WTC11 (cell line): ENCODE measurements at regions not wholly inside any gene's neighbourhood (a gene's known extent, or its start where the extent isn't known, plus 50 kb on each side); places are given as distances from the start of the nearest gene placed in this dataset.

Source experiments
- ATAC-seq: fragments of 200-7000 bp; cut with Tn5 transposase; 2 replicates; pipeline ENCODE4 v1.10.0; 2021; ENCODE audit warnings: mild to moderate bottlenecking, moderate library complexity
- CTCF ChIA-PET: fragments of 300-600 bp; sonication (Branson Sonifier 250); formaldehyde crosslinking; loops from one replicate; lab custom pipeline; 2021; ENCODE audit warnings: antibody characterized with exemption; lab: Charles Lee
- POLR2A ChIA-PET: fragments of 350-600 bp; sonication (Branson Sonifier 250); formaldehyde crosslinking; loops from one replicate; lab custom pipeline; 2021; ENCODE audit warnings: antibody characterized with exemption; lab: Charles Lee
- DNase-seq: peaks from one replicate; pipeline ENCODE4 v3.0.0; 2021; ENCODE audit warnings: low spot score
- H3K27ac Mint-ChIP-seq: 2 replicates; pipeline ENCODE4 v1.8.0; 2021; ENCODE audit warnings: mixed read lengths
- H3K27me3 Mint-ChIP-seq: 2 replicates; pipeline ENCODE4 v1.8.0; 2021; ENCODE audit warnings: low read depth, mild to moderate bottlenecking, moderate library complexity, mixed read lengths
- H3K36me3 Mint-ChIP-seq: 2 replicates; pipeline ENCODE4 v1.8.0; 2021; ENCODE audit warnings: mixed read lengths
- H3K4me1 Mint-ChIP-seq: 2 replicates; pipeline ENCODE4 v1.8.0; 2022; ENCODE audit warnings: mixed read lengths
- H3K4me3 Mint-ChIP-seq: 2 replicates; pipeline ENCODE4 v1.8.0; 2021; ENCODE audit warnings: mild to moderate bottlenecking, moderate library complexity, mixed read lengths
- H3K9me3 Mint-ChIP-seq: 2 replicates; pipeline ENCODE4 v1.8.0; 2021; ENCODE audit warnings: mixed read lengths
- ATF1 ChIP-seq: sonication (generic); formaldehyde crosslinking; IDR thresholded peaks from 2 replicates; pipeline ENCODE4 v1.8.1; 2023; ENCODE audit warnings: mild to moderate bottlenecking, moderate library complexity, missing genetic modification reagents
- CTCF ChIP-seq: fragments of 200-600 bp; IDR thresholded peaks from 2 replicates; pipeline ENCODE4 v1.8.0; 2022; ENCODE audit warnings: antibody characterized with exemption
- E2F1 ChIP-seq: sonication (generic); formaldehyde crosslinking; IDR thresholded peaks from 2 replicates; pipeline ENCODE4 v1.8.0; 2022; ENCODE audit warnings: mild to moderate bottlenecking, missing genetic modification reagents
- ELF4 ChIP-seq: sonication (generic); formaldehyde crosslinking; IDR thresholded peaks from 2 replicates; pipeline ENCODE4 v1.8.1; 2022; ENCODE audit warnings: low read depth, mild to moderate bottlenecking, moderate library complexity, missing genetic modification reagents
- EMX1 ChIP-seq: fragments of 250-450 bp; sonication (Bioruptor Pico); IDR thresholded peaks from 2 replicates; pipeline ENCODE4 v1.8.0; 2021; ENCODE audit warnings: mild to moderate bottlenecking
- FOXK1 ChIP-seq: sonication (generic); formaldehyde crosslinking; IDR thresholded peaks from 2 replicates; pipeline ENCODE4 v1.8.0; 2022; ENCODE audit warnings: mild to moderate bottlenecking, moderate library complexity, missing genetic modification reagents
- GABPB1 ChIP-seq: sonication (generic); formaldehyde crosslinking; IDR thresholded peaks from 2 replicates; pipeline ENCODE4 v1.8.1; 2023; ENCODE audit warnings: mild to moderate bottlenecking, missing genetic modification reagents
- IRF1 ChIP-seq: sonication (generic); formaldehyde crosslinking; IDR thresholded peaks from 2 replicates; pipeline ENCODE4 v1.8.0; 2023; ENCODE audit warnings: missing genetic modification reagents
- KAT7 ChIP-seq: sonication (generic); formaldehyde crosslinking; IDR thresholded peaks from 2 replicates; pipeline ENCODE4 v1.8.1; 2023; ENCODE audit warnings: missing genetic modification reagents, mild to moderate bottlenecking, borderline replicate concordance
- MLX ChIP-seq: sonication (generic); formaldehyde crosslinking; IDR thresholded peaks from 2 replicates; pipeline ENCODE4 v1.8.1; 2023; ENCODE audit warnings: mild to moderate bottlenecking, missing genetic modification reagents, moderate library complexity
- MXD4 ChIP-seq: fragments of 250-450 bp; sonication (Bioruptor Pico); IDR thresholded peaks from 2 replicates; pipeline ENCODE4 v1.8.0; 2021; ENCODE audit warnings: mild to moderate bottlenecking, moderate library complexity, borderline replicate concordance
- MYBL2 ChIP-seq: sonication (generic); formaldehyde crosslinking; IDR thresholded peaks from 2 replicates; pipeline ENCODE4 v1.8.1; 2023; ENCODE audit warnings: mild to moderate bottlenecking, moderate library complexity, missing genetic modification reagents
- NR3C1 ChIP-seq: sonication (generic); formaldehyde crosslinking; conservative IDR thresholded peaks from 2 replicates; pipeline ENCODE4 v1.8.1; 2023; ENCODE audit warnings: low read depth, mild to moderate bottlenecking, missing genetic modification reagents
- SP1 ChIP-seq: sonication (generic); formaldehyde crosslinking; conservative IDR thresholded peaks from 2 replicates; pipeline ENCODE4 v1.8.1; 2022; ENCODE audit warnings: missing genetic modification reagents
- TEAD1 ChIP-seq: sonication (generic); formaldehyde crosslinking; IDR thresholded peaks from 2 replicates; pipeline ENCODE4 v1.8.0; 2022; ENCODE audit warnings: mild to moderate bottlenecking, missing genetic modification reagents
- USF1 ChIP-seq: sonication (generic); formaldehyde crosslinking; IDR thresholded peaks from 2 replicates; pipeline ENCODE4 v1.8.0; 2022; ENCODE audit warnings: mild to moderate bottlenecking, missing genetic modification reagents
- ZBTB43 ChIP-seq: sonication (generic); formaldehyde crosslinking; IDR thresholded peaks from 2 replicates; pipeline ENCODE4 v1.8.1; 2023; ENCODE audit warnings: mild to moderate bottlenecking, missing genetic modification reagents
- ZNF121 ChIP-seq: sonication (generic); formaldehyde crosslinking; IDR thresholded peaks from 2 replicates; pipeline ENCODE4 v1.8.0; 2023; ENCODE audit warnings: missing genetic modification reagents
- ZNF232 ChIP-seq: sonication (generic); formaldehyde crosslinking; IDR thresholded peaks from 2 replicates; pipeline ENCODE4 v1.8.0; 2022; ENCODE audit warnings: mild to moderate bottlenecking, missing genetic modification reagents
- ZNF263 ChIP-seq: sonication (generic); formaldehyde crosslinking; IDR thresholded peaks from 2 replicates; pipeline ENCODE4 v1.8.1; 2022; ENCODE audit warnings: low read depth, mild to moderate bottlenecking, moderate library complexity, missing genetic modification reagents
- ZNF396 ChIP-seq: fragments of 250-450 bp; sonication (Bioruptor Pico); IDR thresholded peaks from 2 replicates; pipeline ENCODE4 v1.8.0; 2021; ENCODE audit warnings: mild to moderate bottlenecking, moderate library complexity, borderline replicate concordance
- ZNF532 ChIP-seq: fragments of 250-450 bp; sonication (Bioruptor Pico); IDR thresholded peaks from 2 replicates; pipeline ENCODE4 v1.9.0; 2021; ENCODE audit warnings: mild to moderate bottlenecking, borderline replicate concordance
- ZNF671 ChIP-seq: fragments of 250-450 bp; sonication (Bioruptor Pico); IDR thresholded peaks from 2 replicates; pipeline ENCODE4 v1.8.0; 2021; ENCODE audit warnings: mild to moderate bottlenecking
- ZSCAN18 ChIP-seq: fragments of 250-450 bp; sonication (Bioruptor Pico); IDR thresholded peaks from 2 replicates; pipeline ENCODE4 v2.1.2; 2022; ENCODE audit warnings: mild to moderate bottlenecking, moderate library complexity

- CTCF ChIA-PET = interaction anchor here (0.7 kb wide), 1 partner anchor 409 kb away, joined by 4 read pairs; no protein-coding TSS in a partner anchor
- Mint-ChIP-seq H3K4me1 (peaks cover 21% of the 10 kb centered on the region), H3K27ac (no peak overlapping the region), H3K9me3 (no peaks in the 10 kb centered on the region)
- peak; percentile 17 for DNase-seq
- ATAC-seq = peak; percentile 72
- no peak for TF ChIP-seq MXD4 (CRISPR knock-in tag)
- TF ChIP-seq ZNF232 (CRISPR knock-in tag) = no peak
- TF ChIP-seq ZBTB43 = no peak
- no peak for TF ChIP-seq MYBL2 (CRISPR knock-in tag)
- TF ChIP-seq ELF4 (CRISPR knock-in tag) = no peak
- no peak for TF ChIP-seq FOXK1 (CRISPR knock-in tag)
- no peak for TF ChIP-seq MLX
- no peak for TF ChIP-seq USF1 (CRISPR knock-in tag)
- TF ChIP-seq ATF1 = no peak
- no peak for TF ChIP-seq IRF1 (CRISPR knock-in tag)
- no peak for TF ChIP-seq GABPB1 (CRISPR knock-in tag)
- no peak for TF ChIP-seq ZNF263 (CRISPR knock-in tag)
- no peak for TF ChIP-seq KAT7 (CRISPR knock-in tag)
- TF ChIP-seq ZNF121 (CRISPR knock-in tag) = no peak
- TF ChIP-seq ZNF532 (CRISPR knock-in tag) = no peak
- TF ChIP-seq, all 79 proteins: peak for 0
- Mint-ChIP-seq H3K27me3 (no peaks in the 10 kb centered on the region), H3K36me3 (no peaks in the 10 kb centered on the region), H3K4me3 (peak overlapping the region; percentile 20; the same call in 1 of the 2 replicates)
- POLR2A ChIA-PET = no interaction called here
These were observed 417.3 kb downstream of the GABRB3 start for GRCh38 chr15:26355472-26356074.

GRCh38 chr15:26352909-26353308, 420.0 kb downstream of the GABRB3 start:
- no peak overlapping the region for H3K4me3 Mint-ChIP-seq
- ATAC-seq (no peak), DNase-seq (peak; percentile 17)
- ChIA-PET POLR2A (no interaction called here), CTCF (interaction anchor here (0.6 to 2.0 kb wide), 10 partner anchors 19 to 433 kb away, joined by 3 to 8 read pairs (median 4); no protein-coding TSS in a partner anchor)
- no peaks in the 10 kb centered on the region for H3K27me3 Mint-ChIP-seq
- H3K4me1 Mint-ChIP-seq = peaks cover 21% of the 10 kb centered on the region
- peaks cover 19% of the 10 kb centered on the region for H3K9me3 Mint-ChIP-seq
- H3K27ac Mint-ChIP-seq = no peak overlapping the region
- peaks cover 5% of the 10 kb centered on the region for H3K36me3 Mint-ChIP-seq
- TF ChIP-seq ZSCAN18 (no peak), EMX1 (CRISPR knock-in tag) (no peak), ATF1 (no peak), CTCF (no peak), ZNF121 (CRISPR knock-in tag) (no peak), ZNF396 (CRISPR knock-in tag) (no peak), SP1 (no peak), E2F1 (CRISPR knock-in tag) (no peak), TEAD1 (CRISPR knock-in tag) (no peak), NR3C1 (CRISPR knock-in tag) (no peak), ZNF671 (CRISPR knock-in tag) (no peak), KAT7 (CRISPR knock-in tag) (no peak)
